Fibroblast of skin of abdomen (primary cell): ENCODE measurements at regions not wholly inside any gene's neighbourhood (a gene's known extent, or its start where the extent isn't known, plus 50 kb on each side); places are given as distances from the start of the nearest gene placed in this dataset.

Experiments
- DNase-seq: peaks from one replicate; pipeline ENCODE4 v3.0.0-alpha.2; 2013

DNA sequence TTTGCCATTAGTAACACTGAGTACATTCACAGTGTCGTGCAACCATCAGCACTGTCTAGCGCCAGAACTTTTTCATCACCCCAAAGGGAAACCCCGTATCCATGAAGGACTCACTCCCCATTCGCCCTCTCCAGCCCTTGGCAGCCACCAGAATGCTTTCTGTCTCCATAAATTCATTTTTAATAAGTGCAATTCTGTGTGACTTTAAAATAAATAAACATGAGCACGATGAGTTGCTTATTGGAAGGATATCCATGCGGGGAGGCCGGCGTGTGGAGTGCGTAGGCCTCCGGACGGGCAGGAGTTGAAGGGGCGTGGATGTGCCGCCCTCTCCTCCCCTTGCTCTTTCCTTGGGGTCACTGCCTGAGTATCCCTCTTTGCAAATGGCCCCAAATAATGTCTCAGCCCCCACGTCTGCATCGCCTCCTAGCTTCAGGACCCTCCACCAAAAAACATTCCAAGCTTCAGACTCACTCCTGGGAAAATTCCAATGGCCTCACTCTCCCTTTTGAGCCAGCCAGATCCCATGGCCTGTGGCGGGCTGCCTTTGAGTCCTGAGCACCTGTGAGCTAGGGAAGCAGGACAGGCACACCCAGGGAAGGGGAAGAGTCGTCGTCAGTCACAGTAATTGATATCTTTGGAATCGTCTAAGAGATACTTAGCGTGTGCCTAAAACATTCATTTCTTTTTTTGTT lies 306.3 kb downstream of the SEC14L1 start:
- DNase-seq, result no peak

DNA sequence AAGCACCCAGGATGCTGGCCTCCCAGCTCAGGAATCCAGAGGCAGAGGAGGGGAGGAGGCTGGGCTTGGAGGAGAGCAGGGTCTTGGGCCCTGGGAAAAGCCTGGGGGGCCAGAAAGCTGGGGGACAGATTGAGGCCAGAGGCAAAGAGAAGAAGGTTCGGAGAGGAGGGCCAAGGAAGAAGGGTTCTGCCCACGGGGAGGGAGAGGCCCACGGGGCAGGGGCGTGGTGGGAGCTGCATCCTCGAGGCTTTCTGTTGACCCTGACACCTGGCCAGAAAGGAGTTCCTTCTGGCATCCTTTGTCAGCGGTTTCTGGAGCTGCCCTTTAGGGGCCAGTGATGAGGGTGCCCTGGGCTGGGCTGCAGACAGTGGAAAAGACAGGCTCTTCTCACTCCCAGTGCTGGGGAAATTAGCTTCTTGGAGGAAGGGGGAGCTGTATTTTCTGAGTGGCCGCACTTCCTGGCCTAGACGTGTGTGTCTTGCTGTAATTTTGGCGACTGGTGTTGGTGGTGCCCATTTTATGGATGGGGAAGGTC lies 308.7 kb downstream of the SEC14L1 start:
- no peak for DNase-seq

DNA sequence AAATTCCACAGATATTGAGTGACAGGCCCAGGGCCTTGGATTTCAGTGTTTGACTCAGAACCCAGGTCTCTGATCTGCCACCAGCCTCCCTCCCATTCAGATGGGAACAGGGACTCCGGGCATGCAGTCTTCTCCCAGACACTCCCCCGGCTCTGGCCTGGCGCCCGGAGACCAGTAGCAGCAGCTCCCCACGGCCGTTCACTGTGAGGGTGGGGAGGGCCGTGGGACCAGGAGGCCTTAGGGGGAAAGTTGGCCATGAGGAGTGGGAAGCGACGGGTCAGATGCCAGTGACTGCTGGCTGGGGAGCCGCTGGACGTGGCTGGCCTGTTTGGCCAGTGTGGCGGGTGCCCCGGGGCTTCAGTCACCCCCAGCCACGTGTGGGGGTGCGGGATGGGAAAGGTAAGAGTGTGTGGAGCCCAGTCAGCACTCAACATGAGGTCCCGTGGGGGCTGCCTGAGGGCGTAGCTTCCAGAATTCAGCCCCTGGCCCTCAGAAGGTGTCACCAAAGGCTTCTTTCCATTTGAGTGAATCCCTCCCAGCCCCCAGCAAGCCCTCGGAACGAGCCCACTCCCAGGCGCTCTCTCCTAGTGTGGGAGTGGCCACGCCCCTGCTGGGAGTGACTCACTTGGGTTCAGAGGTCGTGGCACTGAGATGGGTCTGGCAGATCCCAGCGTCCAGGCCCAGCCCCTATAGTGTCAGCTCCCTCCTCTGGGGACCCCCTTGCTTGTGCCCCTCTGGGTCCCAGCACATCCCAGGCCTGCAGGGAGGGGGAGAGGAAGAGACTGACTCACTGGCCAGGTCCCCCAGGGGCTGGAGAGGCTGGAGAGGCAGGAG lies 309.4 kb downstream of the SEC14L1 start:
- peak; percentile 59 for DNase-seq

DNA sequence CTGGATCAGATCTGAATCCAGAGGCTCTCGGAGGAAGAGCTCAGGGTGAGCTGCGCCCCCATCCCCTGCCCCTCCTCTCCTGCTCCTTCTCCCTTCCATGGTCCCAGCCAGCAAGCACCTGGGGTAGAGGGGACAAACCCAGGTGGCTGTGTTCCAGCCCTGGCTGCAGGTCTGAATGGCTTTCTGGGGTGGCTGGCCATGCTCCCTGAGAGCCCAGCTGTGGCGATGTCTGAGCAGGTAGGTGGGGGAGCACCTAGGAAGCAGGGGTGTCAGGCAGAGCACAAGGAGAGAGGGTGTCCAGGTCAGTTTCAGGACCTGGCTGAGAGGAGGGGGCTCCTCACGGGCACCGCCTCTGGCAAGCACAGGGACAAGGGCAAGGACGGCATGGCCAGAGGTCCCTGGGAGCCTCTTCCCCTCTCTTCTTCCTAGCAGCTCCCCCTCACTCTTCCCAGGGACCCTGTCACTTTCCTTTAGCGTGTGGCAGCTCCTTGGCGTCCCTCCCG lies 310.0 kb downstream of the SEC14L1 start:
- DNase-seq, result no peak

DNA sequence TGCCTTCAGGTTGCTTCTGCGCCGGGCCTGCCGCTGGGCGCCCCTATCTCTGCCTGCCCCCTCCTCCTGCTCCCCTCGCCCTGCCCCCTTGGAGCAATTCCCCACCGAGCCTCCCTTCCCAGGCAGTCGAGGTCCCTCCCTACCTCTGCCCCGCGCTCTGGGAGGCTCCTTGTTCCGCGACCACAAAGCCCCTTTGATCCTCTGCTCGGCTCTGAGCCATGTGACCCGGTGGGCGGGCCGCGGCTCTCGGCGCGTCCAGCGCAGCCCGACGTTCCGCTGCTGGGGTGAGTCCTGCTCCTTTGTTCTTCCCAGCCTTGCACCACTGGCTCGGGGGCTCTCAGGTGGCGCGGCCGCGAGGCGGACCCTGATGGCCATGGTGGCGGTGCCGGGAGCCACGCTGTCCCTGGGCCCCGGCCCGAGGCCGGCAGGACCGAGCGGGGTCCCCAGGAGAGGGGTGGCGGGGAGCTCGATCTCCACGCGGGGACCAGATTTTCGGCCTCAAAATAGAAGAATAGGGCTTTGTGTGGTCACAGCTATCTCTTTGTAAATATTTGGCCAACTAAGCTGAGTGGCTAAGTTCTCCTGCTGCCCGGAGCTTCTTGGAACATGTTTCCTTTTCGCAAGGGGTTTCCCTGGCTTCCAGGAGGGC lies 310.6 kb downstream of the SEC14L1 start:
- DNase-seq, result peak; percentile 71

DNA sequence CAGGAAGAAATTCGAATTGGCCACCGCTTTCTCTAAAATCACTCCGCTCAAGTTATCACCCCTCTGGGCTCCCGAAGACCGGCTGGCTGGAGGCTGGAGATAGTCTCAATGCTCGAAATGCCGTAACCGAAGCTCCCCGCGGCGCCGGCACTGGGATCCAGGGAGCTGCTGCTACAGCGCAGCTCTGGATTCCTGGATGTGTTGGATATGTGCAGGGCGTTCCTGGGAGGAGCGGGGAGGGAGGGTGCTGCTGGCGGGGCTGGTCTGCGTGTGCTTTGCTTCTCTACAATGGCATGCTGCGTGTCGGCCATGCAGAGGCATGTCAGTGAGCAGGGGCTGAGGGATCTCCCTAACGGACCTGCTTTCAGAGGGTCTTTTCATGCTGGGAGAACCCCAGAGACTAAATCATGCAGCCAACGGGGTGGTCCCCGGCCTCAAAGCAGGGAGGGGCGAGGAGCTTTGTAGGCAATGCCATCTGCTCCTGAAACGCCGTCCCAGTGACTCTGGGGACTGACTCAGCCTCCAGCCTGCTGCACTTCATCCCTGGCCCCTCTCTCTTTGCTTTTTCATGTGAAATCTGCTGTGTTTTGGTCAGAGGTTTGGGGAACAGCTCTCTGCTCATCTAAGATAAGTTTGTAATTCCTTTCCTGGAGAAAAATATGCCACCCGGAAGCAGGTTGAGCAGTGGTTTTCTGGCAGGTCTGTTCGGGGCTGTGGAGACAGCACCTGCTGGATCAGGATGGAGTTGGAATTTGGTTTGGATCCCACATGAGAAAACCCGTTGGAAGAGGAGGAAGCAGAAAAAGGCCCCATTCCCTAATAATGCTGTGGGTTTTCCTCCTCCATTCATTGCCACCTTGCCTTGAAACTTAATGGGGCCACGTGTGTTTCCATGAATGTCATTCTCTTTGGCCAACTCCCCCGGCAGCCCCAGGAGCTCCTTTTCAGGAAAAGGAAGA lies 311.4 kb downstream of the SEC14L1 start:
- DNase-seq, result peak; percentile 81

DNA sequence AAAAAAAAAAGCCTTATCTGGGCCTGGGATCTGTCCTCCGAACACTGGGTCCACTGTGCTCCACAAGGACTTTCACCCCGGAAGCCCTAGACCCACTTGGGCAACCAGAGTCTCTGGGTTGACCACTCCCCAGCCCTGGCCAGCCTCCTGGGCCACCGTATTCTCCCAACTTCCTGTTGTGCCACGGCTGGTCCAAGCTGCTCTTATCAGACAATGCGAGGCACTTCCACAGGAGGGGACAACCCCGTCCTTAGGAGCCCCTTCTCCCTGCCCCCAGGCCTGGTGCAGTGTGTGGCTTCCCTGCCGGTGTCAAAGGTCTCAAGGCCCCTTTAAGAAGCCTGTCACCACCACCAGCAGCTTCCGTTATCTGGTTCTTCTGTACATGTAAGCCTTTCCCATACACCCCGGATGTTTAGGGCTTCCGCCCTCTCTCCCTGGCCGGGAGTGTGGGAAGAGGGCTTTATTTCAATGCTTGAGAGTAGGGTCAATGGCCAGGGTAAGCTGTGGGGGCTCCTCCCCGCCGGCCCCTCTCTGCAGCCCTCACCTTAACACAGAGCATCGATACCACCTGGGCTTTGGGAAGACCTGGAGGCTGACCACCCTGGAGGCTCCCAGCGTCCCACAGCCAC lies 313.0 kb downstream of the SEC14L1 start:
- no peak for DNase-seq

DNA sequence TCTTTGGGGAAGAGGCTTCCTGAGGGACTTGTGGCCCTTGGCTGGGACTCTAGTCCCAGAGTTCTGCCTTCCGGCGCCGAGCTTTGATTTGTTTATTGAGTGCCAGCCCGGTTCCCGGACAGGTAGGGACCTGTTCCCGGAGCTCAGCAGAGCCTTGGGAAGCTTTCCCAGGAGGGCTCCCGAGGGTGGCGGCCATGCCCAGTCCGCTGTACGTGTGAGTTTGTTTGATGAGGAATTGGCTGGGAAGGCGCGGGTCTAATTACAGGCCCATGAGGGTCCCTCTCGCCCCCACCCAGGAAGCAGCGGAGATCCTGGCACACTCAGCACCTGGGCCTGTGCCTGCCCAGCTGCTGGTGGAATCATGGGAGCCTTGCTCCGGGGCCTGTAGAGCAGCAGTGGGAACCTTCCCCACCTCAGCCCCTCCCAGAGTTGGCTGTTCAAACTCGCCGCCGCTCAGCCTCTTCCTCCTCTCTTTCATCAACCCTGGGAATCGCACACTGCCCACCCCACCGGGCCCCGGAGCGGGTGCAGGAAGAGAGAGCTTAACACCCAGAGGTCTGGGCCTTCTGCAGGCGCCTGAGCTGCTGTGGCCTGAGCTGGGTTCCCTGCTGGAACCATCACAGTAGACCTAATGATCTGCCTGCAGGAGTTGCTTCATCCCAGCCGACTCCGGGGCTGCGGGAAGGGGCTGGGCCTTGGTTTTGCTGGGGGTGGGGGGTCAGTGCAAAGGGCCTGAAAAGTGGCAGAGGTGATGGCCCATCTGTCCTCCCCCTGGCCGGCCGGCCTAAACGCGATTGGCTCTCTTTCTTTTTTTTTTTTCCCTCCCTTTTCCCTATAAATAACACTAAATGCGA lies 313.7 kb downstream of the SEC14L1 start:
- no peak for DNase-seq

DNA sequence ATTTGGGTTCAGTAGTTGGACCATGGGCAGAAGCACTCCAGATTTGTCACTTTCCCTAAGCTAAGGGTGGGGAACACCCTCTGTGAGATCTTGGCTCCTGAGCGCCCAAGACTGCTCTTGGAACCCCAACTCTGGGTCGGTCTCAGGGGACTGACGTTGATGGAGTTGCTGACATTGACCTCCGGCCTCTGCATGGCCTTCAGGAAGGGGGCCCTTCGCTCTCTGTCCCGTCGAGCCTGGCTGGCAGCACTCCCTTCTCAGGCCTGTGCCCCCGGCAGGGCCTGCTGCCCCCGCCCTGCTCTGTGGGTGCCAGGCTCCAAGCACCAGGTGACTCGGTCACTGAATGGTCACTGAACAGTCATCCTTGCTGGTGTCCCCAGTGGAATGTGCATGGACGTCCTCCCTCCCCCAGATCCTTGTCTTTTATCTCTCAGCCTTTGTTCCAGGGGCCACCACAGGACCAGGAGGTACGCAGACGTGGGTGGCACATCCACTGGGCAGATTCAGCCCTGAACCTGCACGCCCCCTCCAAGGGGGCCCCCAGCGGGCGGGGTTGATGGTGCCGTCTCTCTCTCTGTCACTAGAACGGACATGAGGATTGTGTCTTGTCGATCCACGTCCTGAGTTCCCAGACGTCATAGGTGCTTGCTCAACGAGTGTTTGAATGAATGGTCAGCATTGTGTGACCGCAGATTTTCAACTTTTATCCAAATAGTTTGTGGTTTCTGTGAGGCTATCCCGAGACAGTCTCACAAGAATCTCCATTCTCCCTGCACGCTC lies 314.5 kb downstream of the SEC14L1 start:
- DNase-seq, result peak; percentile 44

DNA sequence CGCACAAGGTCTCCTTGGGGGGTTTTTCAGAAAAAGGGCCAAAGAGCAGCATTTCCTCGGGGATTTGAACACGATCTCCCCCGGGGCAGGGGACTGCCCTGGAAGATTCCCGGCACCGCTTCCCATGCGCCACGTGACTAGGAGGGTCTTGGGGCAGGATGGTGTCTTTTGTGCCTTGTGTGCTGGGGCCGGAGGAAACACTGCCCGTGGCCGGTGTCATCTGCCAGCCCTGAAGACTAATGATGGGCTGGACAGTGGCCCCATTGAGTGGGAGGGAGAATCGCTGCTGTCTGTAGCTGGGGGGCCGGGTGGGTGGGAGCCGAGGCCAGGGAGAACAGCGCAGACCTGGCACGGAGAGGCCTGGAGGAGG lies 315.1 kb downstream of the SEC14L1 start:
- DNase-seq, result no peak

DNA sequence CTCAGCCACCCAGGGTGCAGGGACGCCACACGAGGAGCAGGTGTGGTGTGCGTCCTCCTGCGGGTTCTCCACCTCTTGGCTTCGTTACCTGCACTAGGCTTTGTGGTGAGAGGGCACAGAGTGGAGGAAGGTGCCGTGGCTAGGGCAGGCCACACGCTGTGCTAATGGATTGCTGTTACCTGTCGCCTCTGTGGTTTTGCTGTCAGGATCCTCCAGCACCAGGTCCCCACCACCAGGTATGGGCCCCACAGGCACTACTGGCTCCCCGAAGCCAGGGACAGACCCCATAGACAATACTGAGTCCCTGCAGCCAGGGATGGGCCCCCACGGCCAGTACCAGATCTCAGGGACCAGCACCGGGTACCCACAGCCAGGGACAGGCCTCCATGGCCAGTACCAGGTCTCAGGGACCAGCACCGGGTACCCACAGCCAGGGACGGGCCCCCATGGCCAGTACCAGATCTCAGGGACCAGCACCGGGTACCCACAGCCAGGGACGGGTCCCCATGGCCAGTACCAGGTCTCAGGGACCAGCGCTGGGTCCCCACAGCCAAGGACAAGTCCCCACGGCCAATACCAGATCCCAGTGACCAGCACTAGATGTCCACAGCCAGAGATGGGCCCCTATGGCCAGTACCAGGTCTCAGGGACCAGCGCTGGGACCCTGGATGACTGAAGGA lies 315.6 kb downstream of the SEC14L1 start:
- DNase-seq, result no peak

DNA sequence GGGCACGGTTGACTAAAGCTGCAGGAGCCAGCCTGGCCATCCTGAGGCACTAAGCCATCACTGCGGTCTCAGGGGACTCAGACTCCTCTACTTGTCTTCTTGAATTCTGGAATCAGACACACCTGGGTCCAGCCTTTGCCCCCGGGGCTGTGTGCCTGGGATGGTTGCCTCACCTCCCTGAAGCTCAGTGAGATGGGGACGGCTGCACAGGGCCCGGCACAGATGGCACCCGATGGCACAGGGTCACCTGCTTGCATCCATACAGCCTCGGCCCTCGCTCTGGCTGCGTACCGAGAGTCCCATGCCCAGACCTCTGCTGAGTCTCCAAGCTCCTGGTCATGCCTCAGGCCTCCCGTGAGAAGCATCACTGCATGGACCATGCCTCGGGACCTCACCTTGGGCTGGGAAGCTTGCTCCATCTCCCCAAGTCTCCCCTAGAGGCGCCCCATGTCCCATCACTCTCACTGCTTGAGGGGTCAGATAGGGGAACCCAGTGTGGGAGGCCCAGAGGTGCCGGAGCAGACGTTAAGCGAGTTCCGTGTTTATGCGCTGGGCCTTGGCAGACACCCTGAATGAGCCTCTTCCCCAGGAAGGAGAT lies 316.3 kb downstream of the SEC14L1 start:
- no peak for DNase-seq

DNA sequence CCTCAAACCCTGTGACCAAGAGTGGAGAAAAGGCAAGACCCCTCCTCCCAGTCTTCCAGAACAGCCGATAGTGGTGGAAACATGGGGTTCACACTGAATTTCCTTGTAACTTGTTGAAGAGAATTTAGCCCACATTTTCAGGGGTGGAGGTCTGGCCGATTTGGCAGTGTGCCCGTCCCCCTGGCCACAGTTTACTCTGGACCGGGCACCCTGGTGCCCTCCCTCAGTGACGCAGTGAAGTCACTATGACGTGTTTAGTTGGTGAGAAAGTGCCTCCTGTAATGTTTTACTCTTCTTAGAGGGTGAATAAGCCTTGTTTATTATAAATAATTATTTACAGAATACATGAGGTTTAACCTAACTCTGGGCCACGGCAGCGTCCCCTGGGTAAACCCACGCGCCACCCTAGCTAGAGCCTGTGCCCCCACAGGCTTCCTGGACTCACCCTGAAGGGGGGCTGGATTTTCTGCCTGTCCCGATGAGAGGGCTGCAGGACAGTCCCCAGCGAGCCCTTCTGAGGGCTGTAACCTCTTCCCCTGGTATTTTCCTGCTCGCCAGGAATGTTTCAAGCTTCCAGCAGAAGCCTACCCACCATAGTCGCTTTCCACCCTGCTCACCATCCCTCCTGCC lies 316.9 kb downstream of the SEC14L1 start:
- DNase-seq, result no peak

DNA sequence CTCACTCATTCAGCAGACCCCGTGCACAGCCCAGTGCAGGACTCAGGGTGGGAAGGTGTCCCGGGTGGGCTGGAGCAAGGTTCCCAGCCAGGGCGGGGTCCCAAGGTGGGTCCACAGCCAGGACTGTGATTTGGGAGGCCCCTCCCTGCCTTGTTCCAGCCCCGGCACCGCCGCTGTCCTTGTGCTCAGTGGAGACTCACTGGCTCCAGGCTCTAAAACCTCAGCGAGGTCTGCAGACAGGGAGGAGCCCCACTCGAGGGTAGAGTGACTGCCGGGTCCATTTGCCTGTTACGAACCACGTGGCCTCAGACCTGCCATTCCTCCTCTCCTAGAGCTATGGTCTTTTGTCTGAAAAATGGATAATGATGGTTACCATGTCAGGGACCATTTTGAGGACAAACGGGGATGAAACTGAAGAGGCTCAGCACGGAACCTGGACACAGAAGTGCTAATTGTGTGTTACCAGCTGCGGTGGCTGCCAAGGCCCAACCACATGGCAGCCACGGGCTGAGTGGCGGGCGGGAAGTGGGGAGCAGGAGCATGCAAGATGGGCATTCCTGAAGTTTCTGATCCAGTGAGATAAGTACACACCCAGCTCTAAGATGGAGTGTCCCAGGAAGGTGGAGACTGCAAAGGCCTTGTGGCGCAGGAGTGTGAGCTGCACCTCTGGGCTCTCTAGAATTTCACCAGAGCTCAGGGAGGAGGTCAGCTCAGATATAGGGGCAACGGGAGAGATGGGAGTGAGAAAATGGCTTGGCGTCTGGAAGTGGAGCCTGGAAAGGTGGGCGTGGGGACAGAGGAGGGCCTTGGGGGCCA lies 317.6 kb downstream of the SEC14L1 start:
- no peak for DNase-seq

DNA sequence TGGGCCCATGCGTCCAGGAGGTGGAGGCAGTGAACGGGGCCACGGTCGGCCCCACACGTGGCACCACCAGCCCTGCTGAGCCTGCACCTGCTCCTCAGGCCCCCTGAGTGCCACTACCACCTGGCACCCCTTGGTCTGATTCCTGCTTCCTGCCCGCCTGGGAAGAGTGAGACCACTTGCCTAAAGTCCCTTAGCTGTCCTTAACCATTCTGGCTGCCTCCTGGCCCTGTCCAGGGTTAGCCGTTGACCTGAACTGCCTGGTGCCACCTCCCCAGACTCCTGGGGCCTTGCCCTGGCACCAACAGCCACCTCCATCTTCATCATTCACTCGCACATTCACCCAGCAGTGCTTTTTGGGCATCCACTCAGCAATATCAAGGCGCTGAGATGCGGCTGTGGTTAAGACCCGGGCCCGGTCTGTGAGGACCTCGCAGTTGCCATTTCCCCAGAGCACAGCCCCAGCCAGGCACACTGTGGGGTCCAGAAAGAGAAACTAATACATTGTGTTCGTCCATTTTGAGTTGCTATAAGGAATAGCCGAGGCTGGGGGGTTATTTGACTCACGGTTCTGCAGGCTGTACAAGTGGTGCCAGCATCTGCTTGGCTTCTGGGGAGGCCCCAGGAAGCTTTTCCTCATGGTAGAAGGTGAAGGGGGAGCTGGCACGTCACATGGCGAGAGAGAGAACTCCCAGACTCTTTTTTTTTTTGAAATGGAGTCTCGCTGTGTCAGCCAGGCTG lies 318.4 kb downstream of the SEC14L1 start:
- DNase-seq, result no peak

DNA sequence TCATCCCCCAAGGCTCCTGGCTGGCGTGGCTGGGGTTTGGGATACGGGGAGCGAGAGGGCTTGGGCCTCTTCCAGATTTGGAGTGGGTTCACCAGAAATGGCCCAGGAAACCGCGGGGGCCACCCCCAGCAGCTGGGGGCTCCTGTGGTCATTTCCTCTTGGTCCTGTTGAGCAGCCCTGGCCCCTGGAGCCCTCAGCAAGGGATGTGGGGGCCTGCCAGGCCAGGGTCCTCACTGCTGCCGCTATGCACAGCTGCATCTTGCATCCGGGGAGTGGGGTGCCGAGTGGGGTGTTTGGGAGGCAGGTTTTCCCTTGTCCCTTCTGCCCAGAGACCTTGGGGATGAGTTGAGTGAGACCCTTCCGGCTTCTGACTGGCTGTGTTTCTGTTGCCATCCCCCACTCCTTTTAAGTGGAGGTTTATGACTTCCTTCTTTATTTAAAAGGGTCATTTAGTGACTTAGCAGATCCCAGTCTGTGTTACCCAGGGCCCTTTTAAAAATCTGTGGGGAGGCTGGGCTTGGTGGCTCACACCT lies 319.8 kb downstream of the SEC14L1 start:
- no peak for DNase-seq
